Stimulated activated CD4-positive, alpha-beta T cell treated with anti-CD3 and anti-CD28 coated beads, Interleukin-15, amount 100 ng/mL, for 1 hour (primary cell): ENCODE measurements at regions not wholly inside any gene's neighbourhood (a gene's known extent, or its start where the extent isn't known, plus 50 kb on each side); places are given as distances from the start of the nearest gene placed in this dataset.
"Not testable (repeated sequence)": the region's sequence is repeated elsewhere in the genome, so short reads cannot be mapped to it uniquely, and the experiment has no call there.

ENCODE experiments used
- DNase-seq, 2 donors: peaks; one replicate each; pipeline ENCODE4 v3.0.0-alpha.2; 2020; ENCODE audit warnings: low read depth in 1 of 2, low spot score in 1 of 2

DNA sequence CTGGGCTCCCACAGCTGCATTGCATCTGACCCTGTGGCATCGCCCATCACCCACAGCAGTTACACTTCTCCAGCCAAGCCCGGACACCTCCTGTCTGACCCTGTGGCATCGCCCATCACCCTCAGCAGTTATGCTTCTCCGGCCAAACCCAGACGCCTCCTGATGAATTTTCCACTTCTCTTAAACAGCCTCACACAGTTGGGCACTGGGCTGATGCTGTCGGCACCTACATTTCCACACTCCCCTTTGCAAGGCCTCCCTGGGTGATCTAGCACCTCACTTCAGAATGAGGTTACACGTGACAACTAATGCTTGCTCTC is 175.2 kb upstream of the ARID1B start:
- DNase-seq, result no peak

DNA sequence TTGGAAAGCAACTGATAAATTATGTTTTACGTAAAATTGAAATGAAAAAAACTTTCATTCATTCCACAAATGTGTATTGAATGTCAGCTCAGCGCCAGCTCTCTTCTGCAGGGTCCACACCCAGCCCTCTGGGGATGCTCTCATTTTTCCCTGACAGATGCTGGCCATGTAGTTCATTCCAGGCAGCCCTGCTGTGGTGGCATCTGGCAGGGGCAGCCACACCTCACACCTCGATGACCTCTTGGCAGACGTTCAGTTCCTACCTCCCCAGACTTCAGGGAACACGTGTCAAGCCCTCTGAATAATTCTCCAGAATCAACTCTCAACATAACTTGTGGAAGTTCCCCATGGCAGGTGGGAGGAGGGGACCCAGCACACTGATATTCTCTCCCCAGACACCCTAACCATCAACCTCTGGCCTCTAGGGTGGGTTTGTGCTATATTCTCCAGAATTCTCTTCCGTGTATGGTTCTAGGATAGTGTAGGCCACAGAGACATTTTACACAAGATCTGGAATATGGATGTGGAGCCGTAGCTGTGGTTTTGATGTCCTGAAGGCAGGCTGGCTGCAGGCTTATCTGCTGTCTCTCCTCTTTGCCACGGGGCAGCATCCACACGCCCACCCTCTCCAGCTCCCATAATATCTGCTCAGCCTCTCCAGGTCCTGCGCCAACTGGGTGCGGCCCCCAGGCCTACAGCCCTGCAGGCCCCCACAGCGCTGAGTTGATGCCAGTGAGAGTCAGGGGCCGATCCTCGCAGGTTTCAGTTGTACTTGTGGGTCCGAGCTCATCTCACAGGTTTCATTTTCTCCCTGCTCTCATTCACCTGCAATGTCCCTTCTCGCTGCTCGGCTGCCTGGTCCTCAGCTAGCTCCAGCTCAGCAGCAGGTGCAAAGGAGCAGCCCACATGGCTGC is 175.8 kb upstream of the ARID1B start:
- no peak for DNase-seq

DNA sequence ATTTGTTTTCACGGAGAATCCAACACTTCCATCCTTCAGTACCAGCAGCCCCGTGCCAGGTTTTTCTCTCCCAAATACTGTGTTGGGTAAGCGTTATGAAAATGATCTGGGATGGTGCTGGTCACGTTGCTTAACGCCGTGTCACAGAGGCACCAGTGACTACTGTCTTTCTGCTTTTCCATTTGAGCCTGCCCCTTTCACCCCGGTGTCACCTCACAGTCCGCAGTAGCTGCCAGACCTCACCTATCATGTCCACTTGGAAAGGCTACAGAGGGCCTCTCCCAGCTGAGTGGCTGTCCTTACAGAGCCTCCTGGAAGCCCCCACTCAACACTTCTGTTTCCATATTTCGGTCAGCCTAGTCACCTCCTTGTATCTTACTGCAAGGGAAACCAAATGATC is 176.5 kb upstream of the ARID1B start:
- no peak for DNase-seq

DNA sequence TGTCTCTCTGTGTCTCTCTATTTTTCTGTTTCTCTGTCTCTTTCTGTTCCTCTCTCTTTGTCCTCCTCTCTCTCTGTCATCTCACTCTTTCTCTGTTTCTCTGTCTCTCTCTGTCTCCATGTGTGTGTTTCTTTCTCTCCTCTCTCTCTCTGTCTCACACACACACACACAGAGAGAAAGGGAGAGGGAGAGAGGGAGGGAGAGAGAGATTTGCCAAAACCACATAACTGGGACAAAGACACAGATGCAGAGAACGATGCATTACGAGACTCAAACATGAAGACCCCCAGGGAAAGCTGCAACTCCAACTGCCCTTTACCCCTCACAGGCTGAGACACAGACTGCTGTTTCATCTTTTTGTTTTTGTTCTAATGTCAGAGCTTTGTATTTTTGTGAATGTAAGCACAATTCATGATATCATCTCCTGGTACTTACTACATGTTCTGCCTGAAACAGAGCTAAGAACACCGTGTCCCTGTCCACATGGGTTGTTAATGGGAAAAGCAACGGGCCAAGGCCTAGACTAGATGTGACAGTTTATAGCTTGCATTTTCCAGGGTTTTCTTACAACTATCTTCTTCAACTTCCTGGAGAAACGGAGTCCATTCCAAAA is 177.1 kb upstream of the ARID1B start:
- no peak for DNase-seq

DNA sequence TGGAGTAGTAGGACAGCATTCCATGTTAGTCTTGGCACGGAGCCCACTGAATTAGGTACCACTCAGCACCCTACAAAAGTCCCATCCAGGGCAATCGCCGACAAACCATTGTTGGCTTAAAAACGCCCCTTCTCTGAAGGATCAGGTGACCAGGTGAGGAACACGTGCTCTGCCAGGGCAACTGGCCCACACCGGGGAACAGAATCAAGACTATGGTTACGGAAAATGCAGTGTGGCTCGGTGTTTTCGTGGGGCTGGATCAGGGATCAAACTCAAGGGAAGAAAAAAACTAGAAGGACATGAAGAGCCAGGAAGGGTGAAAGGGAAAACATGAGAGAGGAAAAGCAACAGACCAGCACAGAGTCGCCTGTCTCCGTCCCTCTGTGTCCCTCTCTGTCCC is 177.8 kb upstream of the ARID1B start:
- DNase-seq, result no peak

DNA sequence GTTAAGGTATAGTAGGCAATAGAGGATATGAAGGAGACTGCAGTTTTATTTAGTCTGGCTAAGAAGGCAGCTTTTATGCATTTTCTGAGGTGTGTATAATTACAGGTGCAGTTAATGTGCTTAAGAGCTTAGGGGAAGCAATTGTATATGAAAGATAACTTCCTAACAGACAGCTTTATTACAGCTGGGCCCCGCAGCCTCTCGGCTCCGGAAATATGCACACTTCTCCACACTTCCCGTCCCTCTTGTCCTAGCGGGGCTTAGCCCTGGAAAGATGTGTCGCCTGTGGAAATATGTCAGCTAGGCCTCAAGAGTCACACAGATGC is 178.4 kb upstream of the ARID1B start:
- no peak for DNase-seq

DNA sequence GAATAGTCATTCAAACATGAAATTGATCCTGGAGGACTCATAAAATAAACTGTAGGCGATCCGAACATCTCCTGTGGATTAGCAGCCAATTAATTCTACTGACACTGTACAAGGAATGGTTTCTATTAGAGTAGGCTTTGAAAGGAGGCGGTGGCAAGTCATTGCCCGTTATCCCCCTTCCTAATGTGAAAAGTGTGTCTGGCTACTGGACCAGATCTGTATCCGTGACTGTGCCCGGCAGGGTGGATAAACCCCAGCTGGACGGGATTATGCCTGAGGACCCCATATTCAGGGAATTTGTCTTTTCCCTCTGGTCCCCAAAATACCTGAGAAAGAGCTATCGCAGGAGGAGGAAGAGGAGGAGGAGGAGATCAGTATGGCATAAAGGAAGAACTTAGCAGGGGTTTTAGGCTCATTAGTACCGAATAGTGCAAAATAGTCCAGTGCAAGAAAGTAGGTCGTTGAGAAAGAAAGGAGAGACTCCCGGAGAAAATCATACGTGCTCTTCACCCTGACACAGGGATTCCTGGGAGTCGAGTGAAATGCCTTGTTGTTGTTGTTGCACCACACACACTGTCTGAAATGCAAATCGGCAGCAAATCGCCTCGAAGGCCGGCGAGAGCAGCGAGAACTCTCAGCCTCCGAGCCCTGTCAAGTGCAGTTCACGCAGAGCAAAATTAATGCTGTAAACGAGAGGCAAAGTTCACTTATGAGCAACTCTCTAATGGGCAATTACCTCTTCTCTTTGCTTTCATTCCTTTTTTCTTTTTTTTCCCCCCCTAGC is 178.9 kb upstream of the ARID1B start:
- DNase-seq, result no peak

DNA sequence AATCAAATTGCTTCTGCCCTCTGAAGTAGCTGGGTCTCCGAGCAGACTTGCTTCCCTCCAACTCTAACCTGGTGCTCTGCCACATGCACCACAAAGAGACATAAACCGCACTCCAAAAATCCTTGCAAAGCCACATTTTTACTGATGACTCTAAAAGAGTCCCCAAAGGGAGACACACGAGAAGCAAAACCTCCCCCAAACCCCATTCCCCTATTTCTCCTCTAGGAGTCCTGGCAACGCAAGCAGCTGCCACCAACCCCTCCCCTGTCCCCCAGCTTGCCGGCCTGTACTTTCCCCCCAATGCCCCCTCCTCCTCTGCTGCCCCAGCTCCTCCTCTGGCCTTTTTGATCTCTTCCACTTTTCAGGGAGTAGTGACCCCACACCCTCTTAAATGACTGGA is 180.1 kb upstream of the ARID1B start:
- DNase-seq, result no peak

DNA sequence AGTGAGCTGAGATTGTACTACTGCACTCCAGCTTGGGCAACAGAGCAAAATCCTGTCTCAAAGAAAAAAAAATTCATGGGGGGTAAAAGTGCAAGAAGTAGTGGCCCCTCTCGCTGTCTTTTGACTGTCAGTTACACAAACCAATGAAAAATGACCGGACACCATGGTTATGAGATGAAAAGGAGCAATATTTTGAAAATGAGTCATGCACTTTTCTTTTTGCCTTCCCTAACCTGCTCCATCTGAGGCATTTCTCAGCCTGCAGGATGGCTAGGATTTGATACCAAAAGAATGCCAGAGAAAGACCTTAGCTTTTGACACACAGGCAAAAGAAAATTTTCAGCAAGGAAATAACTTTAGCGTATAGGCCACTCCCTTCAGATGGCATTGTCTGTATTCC is 181.7 kb upstream of the ARID1B start:
- DNase-seq, result no peak

DNA sequence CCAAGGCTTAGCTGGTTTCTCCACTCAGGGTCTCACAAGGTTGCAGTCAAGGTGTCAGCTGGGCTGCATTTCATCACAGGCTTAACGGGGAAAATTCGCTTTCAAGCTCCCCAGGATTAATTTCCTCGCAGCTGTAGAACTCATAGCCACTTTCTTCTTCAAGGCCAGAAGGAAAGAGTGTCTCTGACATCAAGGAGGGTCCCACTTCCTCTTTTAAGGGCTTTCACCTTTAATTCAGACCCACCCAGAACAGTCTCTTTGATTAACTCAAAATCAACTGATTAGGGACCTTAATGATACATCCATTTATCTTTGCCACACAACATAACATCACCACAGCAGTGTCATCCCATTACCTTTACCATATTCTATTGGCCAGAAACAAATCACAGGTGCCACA is 183.3 kb upstream of the ARID1B start:
- no peak for DNase-seq

DNA sequence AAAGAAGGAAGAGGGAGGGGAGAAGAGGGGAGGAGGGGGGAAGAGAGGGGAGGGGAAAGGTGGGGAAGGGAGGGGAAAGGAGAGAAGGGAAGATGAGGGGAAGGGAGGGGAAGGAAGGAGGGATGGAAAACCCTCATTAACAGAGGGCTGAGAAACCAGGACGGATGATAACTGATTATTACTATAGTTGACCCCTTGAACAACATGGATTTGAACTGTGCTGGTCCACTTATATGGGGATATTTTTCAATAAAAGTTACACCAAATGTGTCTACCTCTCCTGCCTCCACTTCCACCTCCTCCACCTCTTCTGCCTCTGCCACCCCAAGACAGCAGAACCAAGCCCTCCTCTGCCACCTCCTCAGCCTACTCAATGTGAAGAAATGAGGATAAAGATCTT is 184.1 kb upstream of the ARID1B start:
- no peak for DNase-seq

DNA sequence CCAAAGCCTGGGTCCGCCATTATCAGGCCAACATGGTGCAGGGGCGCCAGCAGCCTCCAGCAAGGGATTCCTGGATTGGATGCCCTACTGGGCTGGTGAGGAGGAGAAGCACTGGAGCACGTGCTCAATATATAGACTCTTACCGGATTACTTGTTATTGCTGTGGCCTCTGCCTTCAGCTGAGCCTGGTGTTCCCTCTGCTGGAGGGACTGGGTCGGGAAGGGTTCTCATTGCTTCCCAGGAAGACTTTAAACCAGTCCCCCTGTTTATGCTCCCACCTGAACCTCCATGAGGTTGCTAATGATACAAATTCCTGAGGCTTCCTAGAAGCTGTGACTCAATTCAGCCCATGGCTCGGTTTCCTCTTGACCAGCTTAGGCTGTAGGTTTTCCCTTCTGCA is 186.7 kb upstream of the ARID1B start:
- DNase-seq, result no peak

DNA sequence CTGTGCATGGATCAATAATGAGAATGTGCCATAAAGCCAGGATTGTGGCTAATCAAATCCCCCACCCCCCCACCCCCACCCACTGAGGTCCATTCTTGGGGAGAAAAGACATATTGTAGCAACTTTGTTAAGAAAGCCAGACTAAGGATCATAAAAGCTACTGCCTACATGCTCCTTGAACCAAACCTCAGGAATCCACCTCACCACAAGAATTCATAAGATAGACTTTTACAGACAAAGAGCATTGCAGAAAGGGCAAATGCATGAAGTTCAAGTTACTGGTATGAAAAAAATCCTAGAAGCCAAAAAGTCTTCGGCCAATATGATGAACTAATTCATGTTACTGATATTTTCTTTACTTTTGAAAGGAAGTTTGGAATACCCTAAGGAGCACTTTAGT is 187.9 kb upstream of the ARID1B start:
- DNase-seq, result no peak

DNA sequence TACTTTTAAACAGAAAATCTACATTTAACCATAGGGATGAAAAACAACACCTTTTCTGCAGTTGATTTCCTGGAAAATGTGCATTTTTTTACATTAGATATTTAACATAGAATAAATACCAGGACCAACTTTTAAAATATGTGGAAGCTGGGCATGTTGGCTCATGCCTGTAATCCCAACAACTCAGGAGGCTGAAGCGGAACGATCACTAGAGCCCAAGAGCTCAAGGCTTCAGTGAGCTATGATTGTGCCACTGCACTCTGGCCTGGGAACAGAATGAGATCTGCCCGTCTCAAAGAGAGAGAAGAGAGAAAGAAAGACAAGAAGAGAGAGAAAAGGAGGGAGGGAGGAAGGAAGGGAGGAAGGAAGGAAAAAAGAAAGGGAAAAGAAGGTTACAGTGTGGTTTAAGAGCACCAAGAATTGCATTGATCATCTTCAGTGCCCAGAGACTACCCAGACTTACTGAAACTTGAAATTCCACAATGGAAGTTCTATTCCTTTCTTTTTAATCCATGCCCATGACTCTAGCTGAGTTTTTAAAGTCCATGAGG is 189.4 kb upstream of the ARID1B start:
- no peak for DNase-seq

DNA sequence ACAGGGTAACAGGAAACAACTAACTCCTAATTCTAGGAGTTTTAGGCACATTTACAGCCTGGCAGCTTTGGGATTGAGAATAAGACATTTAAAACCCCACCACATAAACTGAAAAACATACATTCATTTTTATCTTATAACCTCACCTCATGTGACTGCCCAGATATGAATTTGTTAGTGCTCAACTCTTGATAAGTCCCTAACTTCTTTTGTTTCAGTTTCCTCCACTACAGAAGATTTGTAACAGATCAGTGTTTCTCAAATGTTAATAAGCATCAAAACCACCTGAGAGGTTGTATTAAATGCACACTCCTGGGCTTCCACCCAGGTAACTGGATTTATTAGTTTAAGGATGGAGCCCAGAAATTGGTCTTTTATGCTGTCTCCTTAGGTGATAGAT is 190.1 kb upstream of the ARID1B start:
- DNase-seq, result no peak

DNA sequence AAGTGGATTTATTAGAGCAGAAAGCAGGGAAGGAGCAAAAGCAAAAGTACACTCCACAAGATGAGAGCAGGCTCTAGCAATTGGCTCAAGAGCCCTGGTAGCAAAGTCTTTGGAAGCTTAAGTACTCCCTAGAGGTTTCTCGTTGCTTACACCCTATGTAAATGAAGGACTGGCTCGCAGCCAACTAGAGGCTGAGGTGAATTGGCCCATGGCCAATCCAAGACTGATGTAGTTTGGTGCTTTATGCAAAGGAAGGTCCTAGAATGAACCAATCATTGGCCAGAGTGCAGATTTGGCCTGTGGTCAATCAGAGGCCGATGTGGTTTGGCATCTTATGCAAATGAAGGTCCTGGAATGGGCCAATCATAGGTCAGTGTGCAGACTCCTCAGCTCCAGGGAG is 191.3 kb upstream of the ARID1B start:
- DNase-seq, result no peak

DNA sequence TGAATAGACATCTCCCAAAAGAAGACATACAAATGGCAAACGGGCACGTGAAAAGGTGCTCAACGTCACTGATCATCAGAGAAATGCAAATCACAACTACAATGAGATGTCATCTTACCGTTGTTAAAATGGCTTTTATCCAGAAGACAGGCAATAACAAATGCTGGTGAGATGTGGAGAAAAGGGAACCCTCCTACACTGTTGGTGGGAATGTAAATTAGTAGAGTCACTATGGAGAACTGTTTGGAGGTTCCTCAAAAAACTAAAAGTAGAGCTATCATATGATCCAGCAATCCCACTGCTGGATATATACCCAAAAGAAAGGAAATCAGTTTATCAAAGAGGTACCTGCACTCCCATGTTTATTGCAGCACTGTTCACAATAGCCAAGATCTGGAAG is 193.1 kb upstream of the ARID1B start:
- DNase-seq, result not testable (repeated sequence)

DNA sequence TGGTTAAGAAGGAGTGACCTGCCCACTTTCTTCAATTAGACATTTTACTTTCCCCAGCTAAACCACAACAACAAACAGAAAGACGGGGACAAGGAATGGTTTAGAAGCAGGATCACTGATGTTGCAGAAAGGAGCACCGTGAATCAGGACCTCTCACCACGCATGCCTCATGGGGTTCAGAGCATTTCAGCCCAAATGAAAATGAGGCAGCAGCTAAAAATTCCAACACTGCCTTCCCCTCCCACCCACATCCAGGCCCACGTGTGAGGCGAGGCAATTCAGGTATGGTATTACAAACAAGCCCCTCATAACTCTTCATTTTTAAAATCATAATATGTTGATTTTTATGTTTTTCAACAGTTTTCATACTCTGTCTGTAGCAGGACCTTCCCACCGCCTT is 194.1 kb upstream of the ARID1B start:
- DNase-seq, result no peak

DNA sequence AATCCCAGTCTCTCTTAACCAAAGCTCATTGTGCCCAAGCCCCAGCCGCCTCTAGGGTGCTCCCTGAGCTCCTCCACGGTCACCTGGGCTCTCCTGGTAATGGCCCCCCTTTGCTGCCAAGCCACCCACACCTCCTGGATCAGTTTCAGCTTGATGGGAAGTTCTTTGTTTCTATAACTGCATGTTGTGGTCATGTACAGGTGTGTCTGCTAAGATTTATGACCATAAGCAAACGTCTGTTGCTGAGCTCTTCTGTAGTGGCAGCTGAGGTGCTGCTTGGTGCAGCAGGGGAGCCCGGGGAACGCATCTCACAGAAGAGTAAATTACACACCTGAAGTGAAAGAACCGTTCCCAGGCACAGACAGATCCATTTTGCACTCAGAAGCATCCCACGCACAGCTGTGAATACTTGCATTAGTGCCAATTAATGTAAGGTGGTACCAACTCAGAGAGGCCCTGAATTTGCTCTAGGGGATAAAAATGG is 194.6 kb upstream of the ARID1B start:
- DNase-seq, result no peak

DNA sequence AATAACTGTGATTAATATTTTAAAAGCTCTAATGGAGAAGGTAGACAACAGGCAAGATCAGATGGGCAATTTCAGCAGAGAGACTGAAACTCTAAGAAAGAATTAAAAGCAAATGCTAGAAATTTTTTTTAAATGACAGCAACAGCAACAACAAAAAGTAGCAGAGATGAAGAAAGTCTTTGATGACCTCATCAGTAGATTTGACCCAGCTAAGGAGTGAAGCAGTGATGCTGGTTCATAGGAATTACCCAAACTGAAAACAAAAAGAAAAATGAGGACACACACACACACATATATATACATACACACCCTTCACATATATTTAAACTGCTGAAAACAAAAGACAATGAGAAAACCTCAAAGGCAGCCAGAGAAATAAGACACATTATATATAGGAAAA is 197.6 kb upstream of the ARID1B start:
- DNase-seq, result no peak

DNA sequence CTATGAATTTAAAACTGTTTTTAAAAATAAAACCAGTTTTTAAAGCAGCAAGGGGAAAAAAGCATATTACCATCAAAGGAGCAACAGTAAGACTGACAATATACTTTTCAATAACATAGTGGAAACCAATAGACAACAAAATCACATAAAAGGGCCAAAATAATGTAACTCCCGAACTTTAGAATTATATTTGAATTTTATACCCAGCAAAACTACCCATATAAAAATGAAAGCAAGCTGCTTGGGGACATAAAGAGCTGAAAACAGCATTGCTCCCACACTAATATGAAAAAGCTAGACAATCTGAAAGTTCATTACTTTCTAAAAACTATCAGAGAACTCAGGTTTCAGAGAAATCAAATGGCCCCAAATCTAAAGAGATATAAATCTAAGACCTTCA is 199.4 kb upstream of the ARID1B start:
- DNase-seq, result no peak

DNA sequence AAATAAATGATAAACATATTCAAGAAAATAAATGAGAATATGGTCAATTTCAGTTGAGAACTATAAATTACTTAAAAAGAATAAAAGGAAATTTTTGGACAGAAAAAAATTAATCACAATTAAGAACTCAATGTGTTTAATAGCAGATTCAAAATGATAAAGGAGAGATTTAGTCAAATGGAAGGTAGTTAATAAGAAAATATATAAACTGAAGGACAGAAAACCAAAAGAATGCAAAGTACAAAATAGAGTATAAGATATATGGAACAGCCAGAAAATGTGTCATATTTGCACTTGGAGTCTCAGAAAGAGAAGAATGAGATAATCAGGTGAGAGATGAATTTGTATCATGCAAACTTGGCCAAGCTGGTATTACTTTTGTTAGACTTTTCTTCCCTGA is 201.8 kb upstream of the ARID1B start:
- no peak for DNase-seq
